ENCODE measurements at regions not wholly inside any gene's neighbourhood (a gene's known extent, or its start where the extent isn't known, plus 50 kb on each side); places are given as distances from the start of the nearest gene placed in this dataset.

GRCh38 chr1:30188329-30188728, 535.1 kb downstream of the MATN1 start:
- POLR2A ChIA-PET, result no interaction called here
- no peaks in the 10 kb centered on the region for H3K36me3 ChIP-seq (ENCODE audit: control insufficient read depth, insufficient read depth, low read length)
- CTCF ChIA-PET, result no interaction called here
- H3K4me3 ChIP-seq (ENCODE audit: low read depth, low read length), result no peak overlapping the region
- DNase-seq (ENCODE audit: low read depth), result no peak
- TF ChIP-seq CTCF (IDR thresholded peaks at IDR 0.05; ENCODE audit: insufficient read depth, low read depth, low read length), result no peak
- H3K27me3 ChIP-seq (ENCODE audit: control insufficient read depth, insufficient read depth, low read length), result no peaks in the 10 kb centered on the region

- no peak overlapping the region for H3K4me3 ChIP-seq (ENCODE audit: low read depth, low read length)
- ChIA-PET POLR2A (no interaction called here), CTCF (no interaction called here)
- no peak for TF ChIP-seq CTCF (IDR thresholded peaks at IDR 0.05; ENCODE audit: insufficient read depth, low read depth, low read length)
- H3K36me3 ChIP-seq (ENCODE audit: control insufficient read depth, insufficient read depth, low read length), result no peaks in the 10 kb centered on the region
- H3K27me3 ChIP-seq (ENCODE audit: control insufficient read depth, insufficient read depth, low read length), result no peaks in the 10 kb centered on the region
- DNase-seq (ENCODE audit: low read depth), result no peak
These were observed 535.9 kb downstream of the MATN1 start for GRCh38 chr1:30187413-30188023.

DNA sequence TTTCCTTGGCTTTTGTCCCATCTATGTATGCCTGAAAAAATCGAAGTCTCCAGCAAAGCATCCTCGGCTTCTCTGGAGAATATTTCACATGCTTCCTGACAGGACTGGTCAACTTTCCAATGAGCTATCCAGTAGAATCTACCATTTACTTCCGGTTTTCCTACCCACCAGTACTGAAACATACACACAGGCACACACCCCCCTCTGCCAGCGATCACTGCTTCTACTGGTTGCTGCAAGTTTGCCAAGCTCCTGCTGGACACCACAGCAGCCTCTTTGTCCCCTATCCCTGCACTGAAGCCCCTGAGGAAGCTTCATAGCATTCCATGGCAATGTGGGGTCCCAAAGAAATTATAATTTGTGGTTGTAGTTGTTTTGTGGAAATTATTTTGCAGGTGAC, 536.8 kb downstream of the MATN1 start:
- no peaks in the 10 kb centered on the region for H3K27me3 ChIP-seq (ENCODE audit: control insufficient read depth, insufficient read depth, low read length)
- H3K4me3 ChIP-seq (ENCODE audit: low read depth, low read length), result no peak overlapping the region
- no peaks in the 10 kb centered on the region for H3K36me3 ChIP-seq (ENCODE audit: control insufficient read depth, insufficient read depth, low read length)
- ChIA-PET CTCF (no interaction called here), POLR2A (no interaction called here)
- DNase-seq (ENCODE audit: low read depth), result no peak
- TF ChIP-seq CTCF (IDR thresholded peaks at IDR 0.05; ENCODE audit: insufficient read depth, low read depth, low read length), result no peak

GRCh38 chr1:30185809-30186208, 537.6 kb downstream of the MATN1 start:
- Histone ChIP-seq H3K36me3 (ENCODE audit: control insufficient read depth, insufficient read depth, low read length) (no peaks in the 10 kb centered on the region), H3K27me3 (ENCODE audit: control insufficient read depth, insufficient read depth, low read length) (no peaks in the 10 kb centered on the region), H3K4me3 (ENCODE audit: low read depth, low read length) (no peak overlapping the region)
- DNase-seq (ENCODE audit: low read depth), result no peak
- ChIA-PET CTCF (no interaction called here), POLR2A (no interaction called here)
- no peak for TF ChIP-seq CTCF (IDR thresholded peaks at IDR 0.05; ENCODE audit: insufficient read depth, low read depth, low read length)

DNA sequence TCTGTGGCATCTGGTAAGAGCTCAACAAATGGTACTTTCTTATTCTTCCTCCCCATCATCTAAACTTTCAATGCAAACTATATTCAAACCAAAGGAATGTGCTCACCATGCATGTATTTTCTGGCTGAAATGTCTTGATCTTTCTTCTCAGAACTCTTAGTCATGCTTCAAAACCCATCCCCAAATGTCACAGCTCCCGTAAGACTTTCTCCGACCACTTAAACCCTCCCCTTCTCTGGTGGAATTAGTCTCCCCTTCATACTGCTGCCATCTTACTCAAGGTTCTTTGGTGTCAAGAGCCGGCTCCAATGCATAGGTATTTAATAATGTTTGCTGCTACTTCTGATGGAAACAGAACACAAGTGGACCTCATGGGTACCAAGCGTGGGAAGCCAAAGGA, 538.1 kb downstream of the MATN1 start:
- Histone ChIP-seq H3K27me3 (ENCODE audit: control insufficient read depth, insufficient read depth, low read length) (no peaks in the 10 kb centered on the region), H3K4me3 (ENCODE audit: low read depth, low read length) (no peak overlapping the region), H3K36me3 (ENCODE audit: control insufficient read depth, insufficient read depth, low read length) (no peaks in the 10 kb centered on the region)
- CTCF ChIA-PET, result no interaction called here
- no peak for DNase-seq (ENCODE audit: low read depth)
- POLR2A ChIA-PET, result no interaction called here
- no peak for TF ChIP-seq CTCF (IDR thresholded peaks at IDR 0.05; ENCODE audit: insufficient read depth, low read depth, low read length)

Data from BJ (cell line).